Hepatocyte (in vitro differentiated cells): ENCODE measurements at regions not wholly inside any gene's neighbourhood (a gene's known extent, or its start where the extent isn't known, plus 50 kb on each side); places are given as distances from the start of the nearest gene placed in this dataset.

Experiments used
- DNase-seq: peaks from one replicate; pipeline ENCODE4 v3.0.0-alpha.2; 2016; ENCODE audit warnings: low spot score
- H2AFZ ChIP-seq: fragments of 200-600 bp; sonication (generic); 2 replicates; pipeline ENCODE4 v1.6.0; 2016; ENCODE audit warnings: antibody characterized with exemption, mild to moderate bottlenecking
- H3K27ac ChIP-seq: fragments of 200-600 bp; sonication (generic); 2 replicates; pipeline ENCODE4 v1.5.1; 2016; ENCODE audit warnings: mild to moderate bottlenecking
- H3K27me3 ChIP-seq: fragments of 200-600 bp; sonication (generic); 2 replicates; pipeline ENCODE4 v1.6.1; 2016
- H3K36me3 ChIP-seq: fragments of 200-600 bp; sonication (generic); replicated peaks from 2 replicates; pipeline ENCODE4 v1.5.1; 2016; ENCODE audit warnings: low read depth; ENCODE audit not compliant: insufficient read depth
- H3K4me1 ChIP-seq: fragments of 200-600 bp; sonication (generic); 2 replicates; pipeline ENCODE4 v1.5.1; 2016; ENCODE audit warnings: mild to moderate bottlenecking, moderate library complexity; ENCODE audit not compliant: insufficient read depth
- H3K4me2 ChIP-seq: fragments of 200-600 bp; sonication (generic); 2 replicates; pipeline ENCODE4 v1.6.0; 2016
- H3K4me3 ChIP-seq: fragments of 200-600 bp; sonication (generic); 2 replicates; pipeline ENCODE4 v1.5.1; 2016; ENCODE audit warnings: mild to moderate bottlenecking
- H3K79me2 ChIP-seq: fragments of 200-600 bp; sonication (generic); 2 replicates; pipeline ENCODE4 v1.6.0; 2017; ENCODE audit warnings: mild to moderate bottlenecking
- H3K9me2 ChIP-seq: fragments of 200-600 bp; sonication (generic); replicated peaks from 2 replicates; pipeline ENCODE4 v1.6.0; 2017; ENCODE audit warnings: mild to moderate bottlenecking; ENCODE audit not compliant: insufficient read depth
- H3K9me3 ChIP-seq: fragments of 200-600 bp; sonication (generic); 2 replicates; pipeline ENCODE4 v1.5.1; 2016; ENCODE audit warnings: low read depth, mild to moderate bottlenecking
- H4K20me1 ChIP-seq: fragments of 200-600 bp; sonication (generic); 2 replicates; pipeline ENCODE4 v1.6.0; 2016; ENCODE audit warnings: mild to moderate bottlenecking; ENCODE audit not compliant: insufficient read depth, poor library complexity, severe bottlenecking
- EZH2 ChIP-seq: fragments of 200-600 bp; sonication (generic); IDR thresholded peaks from 2 replicates; pipeline ENCODE4 v1.6.1; 2016; ENCODE audit warnings: antibody characterized with exemption, mild to moderate bottlenecking, borderline replicate concordance
- EZH2phosphoT487 ChIP-seq: fragments of 200-600 bp; sonication (generic); IDR thresholded peaks from one replicate; pipeline ENCODE4 v1.6.1; 2018; ENCODE audit warnings: antibody characterized with exemption, mild to moderate bottlenecking, low read depth, moderate library complexity; ENCODE audit not compliant: unreplicated experiment, severe bottlenecking
- WGBS: methylation state at CpG from one replicate; pipeline ENCODE4 v1.1.6; 2016; ENCODE audit warnings: low lambda C conversion rate; ENCODE audit errors: missing lambda C conversion rate; 5-methylcytosine and 5-hydroxymethylcytosine counted together
- TF ChIP-seq, protein P1 (sequence below): fragments of 200-600 bp; sonication (generic); IDR thresholded peaks from 2 replicates; pipeline ENCODE4 v1.5.1; 2016; ENCODE audit warnings: antibody characterized with exemption, mild to moderate bottlenecking; ENCODE audit not compliant: poor library complexity

- Histone ChIP-seq H2AFZ (no peak overlapping the region), H3K4me2 (no peak overlapping the region), H3K9me2 (no peaks in the 10 kb centered on the region), H3K4me3 (no peak overlapping the region), H3K36me3 (no peaks in the 10 kb centered on the region), H3K27ac (no peak overlapping the region), H3K27me3 (no peaks in the 10 kb centered on the region), H3K79me2 (no peaks in the 10 kb centered on the region), H4K20me1 (no peaks in the 10 kb centered on the region), H3K9me3 (no peaks in the 10 kb centered on the region), H3K4me1 (no peaks in the 10 kb centered on the region)
- WGBS = 85% methylated on average over 4 of the region's 4 CpGs
- TF ChIP-seq EZH2phosphoT487 = no peak
- TF ChIP-seq, protein P1, sequence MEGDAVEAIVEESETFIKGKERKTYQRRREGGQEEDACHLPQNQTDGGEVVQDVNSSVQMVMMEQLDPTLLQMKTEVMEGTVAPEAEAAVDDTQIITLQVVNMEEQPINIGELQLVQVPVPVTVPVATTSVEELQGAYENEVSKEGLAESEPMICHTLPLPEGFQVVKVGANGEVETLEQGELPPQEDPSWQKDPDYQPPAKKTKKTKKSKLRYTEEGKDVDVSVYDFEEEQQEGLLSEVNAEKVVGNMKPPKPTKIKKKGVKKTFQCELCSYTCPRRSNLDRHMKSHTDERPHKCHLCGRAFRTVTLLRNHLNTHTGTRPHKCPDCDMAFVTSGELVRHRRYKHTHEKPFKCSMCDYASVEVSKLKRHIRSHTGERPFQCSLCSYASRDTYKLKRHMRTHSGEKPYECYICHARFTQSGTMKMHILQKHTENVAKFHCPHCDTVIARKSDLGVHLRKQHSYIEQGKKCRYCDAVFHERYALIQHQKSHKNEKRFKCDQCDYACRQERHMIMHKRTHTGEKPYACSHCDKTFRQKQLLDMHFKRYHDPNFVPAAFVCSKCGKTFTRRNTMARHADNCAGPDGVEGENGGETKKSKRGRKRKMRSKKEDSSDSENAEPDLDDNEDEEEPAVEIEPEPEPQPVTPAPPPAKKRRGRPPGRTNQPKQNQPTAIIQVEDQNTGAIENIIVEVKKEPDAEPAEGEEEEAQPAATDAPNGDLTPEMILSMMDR = no peak
- TF ChIP-seq EZH2 = no peak
- no peak for DNase-seq
These were observed 49.8 kb upstream of the HEY2 start for GRCh38 chr6:125699591-125699990.
